ENCODE measurements at regions not wholly inside any gene's neighbourhood (a gene's known extent, or its start where the extent isn't known, plus 50 kb on each side); places are given as distances from the start of the nearest gene placed in this dataset.
"Not testable (repeated sequence)": the region's sequence is repeated elsewhere in the genome, so short reads cannot be mapped to it uniquely, and the experiment has no call there.

GRCh38 chr15:75114327-75114726, 87.4 kb upstream of the C15orf39 start:
- no peak overlapping the region for H3K4me3 ChIP-seq
- H3K4me1 ChIP-seq, result peaks cover 0 to 31% (median 0%) of the 10 kb centered on the region in 4 donors
- TF ChIP-seq POLR2A (IDR thresholded peaks at IDR 0.05) (no peak), CTCF (IDR thresholded peaks at IDR 0.05) (no peak), POLR2AphosphoS5 (IDR thresholded peaks at IDR 0.05) (no peak), EP300 (IDR thresholded peaks at IDR 0.05) (no peak)
- no peaks in the 10 kb centered on the region for H3K36me3 ChIP-seq
- H3K9me3 ChIP-seq, result peaks cover 0 to 13% (median 2%) of the 10 kb centered on the region in 4 donors
- 75 to 89% (median 84%) methylated on average over 7 of the region's 7 CpGs for WGBS, 5 donors
- no peak for DNase-seq
- H3K27ac ChIP-seq, result no peak overlapping the region
- intact Hi-C loops (cut with DNase I; ENCODE audit: low total_unique reads), result no loop called here
- no peaks in the 10 kb centered on the region for H3K27me3 ChIP-seq

GRCh38 chr15:75114796-75115195, 86.9 kb upstream of the C15orf39 start:
- no peak for TF ChIP-seq CTCF (IDR thresholded peaks at IDR 0.05)
- peaks cover 0 to 13% (median 2%) of the 10 kb centered on the region in 4 donors for H3K9me3 ChIP-seq
- H3K4me1 ChIP-seq, result peaks cover 0 to 27% (median 0%) of the 10 kb centered on the region in 4 donors
- WGBS, 5 donors, result 86 to 95% (median 94%) methylated on average over 3 of the region's 3 CpGs
- no peak overlapping the region for H3K4me3 ChIP-seq
- no peaks in the 10 kb centered on the region for H3K36me3 ChIP-seq
- intact Hi-C loops (cut with DNase I; ENCODE audit: low total_unique reads), result no loop called here
- no peak overlapping the region for H3K27ac ChIP-seq
- H3K27me3 ChIP-seq, result no peaks in the 10 kb centered on the region
- no peak for DNase-seq

- intact Hi-C loops (cut with DNase I; ENCODE audit: low total_unique reads); H3K36me3 ChIP-seq; H3K4me3 ChIP-seq; H3K27ac ChIP-seq; H3K27me3 ChIP-seq; DNase-seq: not testable (repeated sequence)
- peaks cover 0 to 13% (median 2%) of the 10 kb centered on the region in 4 donors for H3K9me3 ChIP-seq
- H3K4me1 ChIP-seq, result peaks cover 0 to 24% (median 0%) of the 10 kb centered on the region in 4 donors
- WGBS, 5 donors, result 42 to 57% (median 52%) methylated on average over 8 of the region's 8 CpGs
These were observed 86.2 kb upstream of the C15orf39 start for GRCh38 chr15:75115411-75115913.

GRCh38 chr15:75116143-75116542, 85.5 kb upstream of the C15orf39 start:
- Histone ChIP-seq H3K4me1 (peaks cover 0 to 17% (median 0%) of the 10 kb centered on the region in 4 donors), H3K9me3 (peaks cover 0 to 13% (median 2%) of the 10 kb centered on the region in 4 donors)
- H3K27me3 ChIP-seq; H3K4me3 ChIP-seq; DNase-seq; intact Hi-C loops (cut with DNase I; ENCODE audit: low total_unique reads); H3K36me3 ChIP-seq; H3K27ac ChIP-seq: not testable (repeated sequence)
- WGBS, 5 donors, result 95 to 97% (median 96%) methylated on average over 26 to 31 of the region's 31 CpGs

- Histone ChIP-seq H3K27ac (no peak overlapping the region), H3K36me3 (no peaks in the 10 kb centered on the region), H3K4me3 (no peak overlapping the region), H3K4me1 (peaks cover 0 to 1% (median 0%) of the 10 kb centered on the region in 4 donors), H3K27me3 (no peaks in the 10 kb centered on the region), H3K9me3 (peaks cover 0 to 10% (median 2%) of the 10 kb centered on the region in 4 donors)
- DNase-seq, result no peak
- WGBS, 5 donors, result 94 to 100% (median 97%) methylated on average over 1 of the region's 1 CpG
- TF ChIP-seq POLR2A (IDR thresholded peaks at IDR 0.05), result no peak
- no peak for TF ChIP-seq EP300 (IDR thresholded peaks at IDR 0.05)
- no peak for TF ChIP-seq POLR2AphosphoS5 (IDR thresholded peaks at IDR 0.05)
- no peak for TF ChIP-seq CTCF (IDR thresholded peaks at IDR 0.05)
- intact Hi-C loops (cut with DNase I; ENCODE audit: low total_unique reads), result no loop called here
These were observed 83.7 kb upstream of the C15orf39 start for GRCh38 chr15:75117993-75118392.

GRCh38 chr15:75119312-75119711, 82.4 kb upstream of the C15orf39 start:
- H3K4me1 ChIP-seq; H3K27ac ChIP-seq; H3K9me3 ChIP-seq; DNase-seq; H3K4me3 ChIP-seq; H3K36me3 ChIP-seq; H3K27me3 ChIP-seq; intact Hi-C loops (cut with DNase I; ENCODE audit: low total_unique reads): not testable (repeated sequence)
- WGBS, 5 donors, result 75 to 90% (median 83%) methylated on average over 4 of the region's 4 CpGs
